SK-N-SH (cell line): ENCODE measurements at regions not wholly inside any gene's neighbourhood (a gene's known extent, or its start where the extent isn't known, plus 50 kb on each side); places are given as distances from the start of the nearest gene placed in this dataset.

ENCODE experiments used
- CTCF ChIA-PET: fragments of 300-600, 350-600 bp; formaldehyde crosslinking; extraction: SDS; loops from one replicate; lab custom pipeline; 2021; lab: Yijun Ruan, JAX
- POLR2A ChIA-PET: fragments of 350-600 bp; sonication (Branson Sonifier 250); formaldehyde crosslinking; extraction: SDS; loops from one replicate; lab custom pipeline; 2020; ENCODE audit warnings: antibody characterized with exemption, inconsistent platforms; lab: Yijun Ruan, JAX
- DNase-seq: peaks from one replicate; pipeline ENCODE4 v3.0.0; 2012
- H2AFZ ChIP-seq: fragments of 200-600 bp; sonication (generic); 2 replicates; pipeline ENCODE4 v1.8.1; 2016; ENCODE audit warnings: antibody characterized with exemption, mild to moderate bottlenecking, low read depth
- H3F3A ChIP-seq: fragments of 200-600 bp; sonication (generic); replicated peaks from 2 replicates; pipeline ENCODE3; 2016; ENCODE audit warnings: antibody characterized with exemption, mild to moderate bottlenecking; ENCODE audit not compliant: insufficient read depth
- H3K27ac ChIP-seq, 2 experiments: fragments of 200-500 bp in 1 of 2; fragments of 200-600 bp in 1 of 2; sonication (Bioruptor generic) in 1 of 2; sonication (generic), shearing (Covaris generic) in 1 of 2; 2 replicates each; pipeline versions ENCODE4 v1.5.1 to v1.6.1; 2014 to 2016; ENCODE audit warnings: low read depth in 2 of 2, inconsistent platforms in 1 of 2, low read length in 1 of 2, mild to moderate bottlenecking in 1 of 2, mixed read lengths in 1 of 2
- H3K27me3 ChIP-seq: fragments of 200-600 bp; sonication (generic), shearing (Covaris generic); 2 replicates; pipeline ENCODE4 v1.6.1; 2016; ENCODE audit warnings: mixed run types; ENCODE audit not compliant: insufficient read depth
- H3K36me3 ChIP-seq, 2 experiments: fragments of 200-500 bp in 1 of 2; fragments of 200-600 bp in 1 of 2; sonication (Bioruptor generic) in 1 of 2; sonication (generic) in 1 of 2; replicated peaks in 1 of 2; 2 replicates each; pipeline versions ENCODE3 to v1.5.1; 2014 to 2016; ENCODE audit warnings: low read length in 1 of 2, mild to moderate bottlenecking in 1 of 2; ENCODE audit not compliant: insufficient read depth in 2 of 2, control insufficient read depth in 1 of 2
- H3K4me1 ChIP-seq, 2 experiments: fragments of 200-500 bp in 1 of 2; fragments of 200-600 bp in 1 of 2; sonication (Bioruptor generic) in 1 of 2; sonication (generic), shearing (Covaris generic) in 1 of 2; 2 replicates each; pipeline versions ENCODE4 v1.5.1 to v1.6.1; 2014 to 2016; ENCODE audit warnings: low read depth in 1 of 2, low read length in 1 of 2, mixed run types in 1 of 2; ENCODE audit not compliant: insufficient read depth in 2 of 2, control insufficient read depth in 1 of 2
- H3K4me2 ChIP-seq: fragments of 200-600 bp; sonication (generic), shearing (Covaris generic); 2 replicates; pipeline ENCODE4 v1.6.1; 2017; ENCODE audit warnings: mixed run types
- H3K4me3 ChIP-seq, 2 experiments: fragments of 200-500 bp in 1 of 2; fragments of 200-600 bp in 1 of 2; sonication (Bioruptor generic) in 1 of 2; sonication (generic), shearing (Covaris generic) in 1 of 2; 2 replicates each; pipeline versions ENCODE4 v1.5.1 to v1.8.1; 2014 to 2016; ENCODE audit warnings: low read depth in 2 of 2, inconsistent platforms in 1 of 2, low read length in 1 of 2, mild to moderate bottlenecking in 1 of 2, mixed read lengths in 1 of 2, moderate library complexity in 1 of 2
- H3K79me2 ChIP-seq: fragments of 200-600 bp; sonication (generic); 2 replicates; pipeline ENCODE4 v1.8.1; 2017; ENCODE audit warnings: mild to moderate bottlenecking; ENCODE audit not compliant: insufficient read depth
- H3K9ac ChIP-seq: fragments of 200-600 bp; sonication (generic); 2 replicates; pipeline ENCODE4 v1.6.1; 2017; ENCODE audit warnings: mixed run types
- H3K9me2 ChIP-seq: fragments of 200-600 bp; sonication (generic); 2 replicates; pipeline ENCODE4 v1.6.1; 2017; ENCODE audit warnings: mixed run types
- H3K9me3 ChIP-seq: fragments of 200-600 bp; sonication (generic); 2 replicates; pipeline ENCODE4 v1.6.1; 2017; ENCODE audit warnings: mixed run types, mild to moderate bottlenecking, moderate library complexity
- H4K20me1 ChIP-seq: fragments of 200-600 bp; sonication (generic); 2 replicates; pipeline ENCODE4 v1.6.1; 2017; ENCODE audit warnings: mild to moderate bottlenecking, mixed run types; ENCODE audit not compliant: insufficient read depth
- CTCF ChIP-seq: fragments of 200-600 bp; sonication (generic); IDR thresholded peaks from 2 replicates; pipeline ENCODE4 v1.6.1; 2017; ENCODE audit warnings: antibody characterized with exemption, mild to moderate bottlenecking, moderate library complexity
- ELF1 ChIP-seq: IDR thresholded peaks from 2 replicates; pipeline ENCODE4 v1.4.0; 2012
- EP300 ChIP-seq, 2 experiments: IDR thresholded peaks; 2 replicates each; pipeline versions ENCODE4 v1.4.0 to v1.6.1; 2012; ENCODE audit warnings: borderline replicate concordance in 1 of 2, low read depth in 1 of 2, low read length in 1 of 2
- FOXJ3 ChIP-seq: sonication (generic); formaldehyde crosslinking; IDR thresholded peaks from 2 replicates; pipeline ENCODE4 v1.5.1; 2020; ENCODE audit warnings: mild to moderate bottlenecking, missing genetic modification reagents
- FOXM1 ChIP-seq: IDR thresholded peaks from 2 replicates; pipeline ENCODE4 v1.4.0; 2012; ENCODE audit warnings: low read depth, mild to moderate bottlenecking
- JUND ChIP-seq: IDR thresholded peaks from 2 replicates; pipeline ENCODE4 v1.4.0; 2012
- MAX ChIP-seq: IDR thresholded peaks from 2 replicates; pipeline ENCODE4 v1.4.0; 2012; ENCODE audit warnings: low read depth
- MEF2A ChIP-seq: IDR thresholded peaks from 2 replicates; pipeline ENCODE4 v1.4.0; 2012; ENCODE audit warnings: low read depth, borderline replicate concordance
- NRF1 ChIP-seq: IDR thresholded peaks from 2 replicates; pipeline ENCODE4 v1.6.1; 2012; ENCODE audit warnings: low read depth, mild to moderate bottlenecking, low read length
- RCOR1 ChIP-seq: fragments of 150-350 bp; IDR thresholded peaks from 2 replicates; pipeline ENCODE4 v1.6.1; 2017; ENCODE audit warnings: antibody characterized with exemption, low read length
- REST ChIP-seq: IDR thresholded peaks from 2 replicates; pipeline ENCODE4 v1.6.1; 2012; ENCODE audit warnings: mild to moderate bottlenecking, low read depth, low read length, moderate library complexity
- SIN3A ChIP-seq: IDR thresholded peaks from 2 replicates; pipeline ENCODE4 v1.6.1; 2012; ENCODE audit warnings: low read depth, mild to moderate bottlenecking, low read length, moderate library complexity, borderline replicate concordance
- SMC3 ChIP-seq: IDR thresholded peaks from 2 replicates; pipeline ENCODE4 v1.6.1; 2012; ENCODE audit warnings: low read depth, low read length, improper control_type of control experiment
- TCF12 ChIP-seq: IDR thresholded peaks from 2 replicates; pipeline ENCODE4 v1.4.0; 2012
- USF1 ChIP-seq: IDR thresholded peaks from 2 replicates; pipeline ENCODE4 v1.4.0; 2012; ENCODE audit warnings: low read depth, borderline replicate concordance
- YY1 ChIP-seq: IDR thresholded peaks from 2 replicates; pipeline ENCODE4 v1.4.0; 2012; ENCODE audit warnings: low read depth, mild to moderate bottlenecking
- ZBTB33 ChIP-seq: IDR thresholded peaks from 2 replicates; pipeline ENCODE4 v1.4.0; 2012; ENCODE audit warnings: low read depth, borderline replicate concordance
- WGBS: methylation state at CpG from one replicate; pipeline ENCODE4 v1.1.6; 2017; ENCODE audit warnings: low lambda C conversion rate; 5-methylcytosine and 5-hydroxymethylcytosine counted together

- H3K9me3 ChIP-seq: no peaks in the 10 kb centered on the region
- no peaks in the 10 kb centered on the region for H3K36me3 ChIP-seq
- H3K79me2 ChIP-seq: no peaks in the 10 kb centered on the region
- H3K9ac ChIP-seq: no peak overlapping the region
- H3K9me2 ChIP-seq: no peaks in the 10 kb centered on the region
- no peak for DNase-seq
- CTCF ChIA-PET: interaction anchor here (0.6 to 1.7 kb wide), 6 partner anchors 9 to 254 kb away, joined by 3 to 5 read pairs (median 4); no protein-coding TSS in a partner anchor
- H3K27ac ChIP-seq: no peak overlapping the region
- no peaks in the 10 kb centered on the region for H3F3A ChIP-seq
- no peaks in the 10 kb centered on the region for H4K20me1 ChIP-seq
- no peaks in the 10 kb centered on the region; a peak in 1 of 4 replicates for H3K4me1 ChIP-seq
- POLR2A ChIA-PET: no interaction called here
- whole genome bisulfite sequencing: 78% methylated on average over 1 of the region's 1 CpG
- no peak overlapping the region for H3K4me2 ChIP-seq
- H2AFZ ChIP-seq: no peak overlapping the region
- no peaks in the 10 kb centered on the region for H3K27me3 ChIP-seq
- no peak for TF ChIP-seq NRF1
- TF ChIP-seq YY1: no peak
- TF ChIP-seq RCOR1: no peak
- TF ChIP-seq JUND: no peak
- TF ChIP-seq MAX: no peak
- TF ChIP-seq TCF12: no peak
- TF ChIP-seq FOXJ3 (CRISPR knock-in tag): no peak
- TF ChIP-seq ELF1: no peak
- TF ChIP-seq MEF2A: no peak
- no peak for TF ChIP-seq CTCF
- TF ChIP-seq EP300 (IDR thresholded peaks at IDR 0.05; ENCODE audit: borderline replicate concordance in 1 of 2, low read depth in 1 of 2, low read length in 1 of 2): no peak
- no peak for TF ChIP-seq FOXM1
- TF ChIP-seq ZBTB33: no peak
- no peak for TF ChIP-seq REST
- no peak for TF ChIP-seq SMC3
- TF ChIP-seq SIN3A: no peak
- TF ChIP-seq USF1: no peak
- TF ChIP-seq, all 33 proteins: peak for 0
- H3K4me3 ChIP-seq: no peak overlapping the region
Measured at GRCh38 chr3:194058753-194059152, 77.2 kb upstream of the HES1 start.
